Muscle layer of colon (tissue), 2 donors: ENCODE measurements at regions not wholly inside any gene's neighbourhood (a gene's known extent, or its start where the extent isn't known, plus 50 kb on each side); places are given as distances from the start of the nearest gene placed in this dataset.

Experiments used
- H3K27ac ChIP-seq: one replicate; pipeline ENCODE4 v1.7.0; 2013; ENCODE audit warnings: low read depth, mild to moderate bottlenecking, low read length, moderate library complexity
- H3K27me3 ChIP-seq, 2 donors: one replicate each; pipeline ENCODE4 v1.7.0; 2013; ENCODE audit warnings: low read length in 2 of 2, mild to moderate bottlenecking in 2 of 2; ENCODE audit not compliant: insufficient read depth in 2 of 2, control insufficient read depth in 1 of 2
- H3K36me3 ChIP-seq: one replicate; pipeline ENCODE4 v1.7.0; 2013; ENCODE audit warnings: mild to moderate bottlenecking, low read length; ENCODE audit not compliant: insufficient read depth
- H3K4me1 ChIP-seq: one replicate; pipeline ENCODE4 v1.7.0; 2013; ENCODE audit warnings: mild to moderate bottlenecking, low read length; ENCODE audit not compliant: insufficient read depth
- H3K4me3 ChIP-seq, 2 donors: one replicate each; pipeline ENCODE4 v1.7.0; 2013; ENCODE audit warnings: low read length in 2 of 2, low read depth in 1 of 2, mild to moderate bottlenecking in 1 of 2, moderate library complexity in 1 of 2
- H3K9ac ChIP-seq: one replicate; pipeline ENCODE4 v1.7.0; 2013; ENCODE audit warnings: low read length
- H3K9me3 ChIP-seq: one replicate; pipeline ENCODE4 v1.7.0; 2013; ENCODE audit warnings: mild to moderate bottlenecking, low read length
- donor health status: abdominal sarcoma.
- donor health status: Adenocarcinoma of cecum.

- Histone ChIP-seq H3K9me3 (no peaks in the 10 kb centered on the region), H3K27me3 (no peaks in the 10 kb centered on the region), H3K4me3 (no peak overlapping the region), H3K9ac (no peak overlapping the region), H3K36me3 (no peaks in the 10 kb centered on the region), H3K27ac (peak overlapping the region; percentile 73), H3K4me1 (peaks cover 63% of the 10 kb centered on the region)
Measured at GRCh38 chr6:139591075-139591865, 216.8 kb upstream of the CITED2 start.

- H3K9ac ChIP-seq, result no peak overlapping the region
- peaks cover 53% of the 10 kb centered on the region for H3K4me1 ChIP-seq
Measured at GRCh38 chr6:139590206-139590605, 215.8 kb upstream of the CITED2 start.

GRCh38 chr6:139588734-139589593 lies 214.5 kb upstream of the CITED2 start:
- Histone ChIP-seq H3K36me3 (no peaks in the 10 kb centered on the region), H3K9me3 (no peaks in the 10 kb centered on the region), H3K4me1 (peaks cover 49% of the 10 kb centered on the region), H3K27ac (peak overlapping the region; percentile 59), H3K9ac (no peak overlapping the region), H3K27me3 (no peaks in the 10 kb centered on the region), H3K4me3 (no peak overlapping the region)

More at GRCh38 chr6:139590206-139590605, 215.8 kb upstream of the CITED2 start:
- peak overlapping the region; percentile 23 for H3K27ac ChIP-seq
- H3K36me3 ChIP-seq, result no peaks in the 10 kb centered on the region
- H3K27me3 ChIP-seq, result no peaks in the 10 kb centered on the region
- H3K4me3 ChIP-seq, result no peak overlapping the region
- H3K9me3 ChIP-seq, result no peaks in the 10 kb centered on the region

GRCh38 chr6:139588076-139588639 lies 213.7 kb upstream of the CITED2 start:
- H3K36me3 ChIP-seq, result no peaks in the 10 kb centered on the region
- H3K4me3 ChIP-seq, result no peak overlapping the region
- H3K27me3 ChIP-seq, result no peaks in the 10 kb centered on the region
- no peaks in the 10 kb centered on the region for H3K9me3 ChIP-seq
- H3K27ac ChIP-seq, result peak overlapping the region; percentile 59
- peaks cover 49% of the 10 kb centered on the region for H3K4me1 ChIP-seq
- H3K9ac ChIP-seq, result no peak overlapping the region

GRCh38 chr6:139587469-139587868 lies 213.0 kb upstream of the CITED2 start:
- no peak overlapping the region for H3K4me3 ChIP-seq
- H3K9ac ChIP-seq, result no peak overlapping the region
- no peaks in the 10 kb centered on the region for H3K9me3 ChIP-seq
- H3K27me3 ChIP-seq, result no peaks in the 10 kb centered on the region
- peaks cover 47% of the 10 kb centered on the region for H3K4me1 ChIP-seq
- H3K27ac ChIP-seq, result no peak overlapping the region
- no peaks in the 10 kb centered on the region for H3K36me3 ChIP-seq

- Histone ChIP-seq H3K27me3 (no peaks in the 10 kb centered on the region), H3K4me1 (peaks cover 36% of the 10 kb centered on the region), H3K9me3 (no peaks in the 10 kb centered on the region), H3K27ac (no peak overlapping the region), H3K36me3 (no peaks in the 10 kb centered on the region), H3K4me3 (no peak overlapping the region), H3K9ac (no peak overlapping the region)
Measured at GRCh38 chr6:139586273-139586672, 211.8 kb upstream of the CITED2 start.

GRCh38 chr6:139584599-139584998 lies 210.2 kb upstream of the CITED2 start:
- Histone ChIP-seq H3K27ac (no peak overlapping the region), H3K9me3 (no peaks in the 10 kb centered on the region), H3K36me3 (no peaks in the 10 kb centered on the region), H3K4me3 (no peak overlapping the region), H3K27me3 (no peaks in the 10 kb centered on the region), H3K4me1 (peaks cover 19% of the 10 kb centered on the region), H3K9ac (no peak overlapping the region)

GRCh38 chr6:139583420-139583819 lies 209.0 kb upstream of the CITED2 start:
- H3K36me3 ChIP-seq, result no peaks in the 10 kb centered on the region
- H3K4me3 ChIP-seq, result no peak overlapping the region
- no peaks in the 10 kb centered on the region for H3K27me3 ChIP-seq
- no peak overlapping the region for H3K27ac ChIP-seq
- H3K9me3 ChIP-seq, result no peaks in the 10 kb centered on the region
- no peak overlapping the region for H3K9ac ChIP-seq
- peaks cover 8% of the 10 kb centered on the region for H3K4me1 ChIP-seq

GRCh38 chr6:139582956-139583355 lies 208.5 kb upstream of the CITED2 start:
- no peaks in the 10 kb centered on the region for H3K27me3 ChIP-seq
- H3K27ac ChIP-seq, result no peak overlapping the region
- H3K36me3 ChIP-seq, result no peaks in the 10 kb centered on the region
- H3K9ac ChIP-seq, result no peak overlapping the region
- H3K9me3 ChIP-seq, result no peaks in the 10 kb centered on the region
- no peak overlapping the region for H3K4me3 ChIP-seq
- H3K4me1 ChIP-seq, result peaks cover 7% of the 10 kb centered on the region

- no peaks in the 10 kb centered on the region for H3K36me3 ChIP-seq
- no peak overlapping the region for H3K9ac ChIP-seq
- H3K9me3 ChIP-seq, result no peaks in the 10 kb centered on the region
- no peak overlapping the region for H3K27ac ChIP-seq
- H3K27me3 ChIP-seq, result no peaks in the 10 kb centered on the region
- H3K4me1 ChIP-seq, result peaks cover 11% of the 10 kb centered on the region
- H3K4me3 ChIP-seq, result no peak overlapping the region
Measured at GRCh38 chr6:139581485-139581865, 207.0 kb upstream of the CITED2 start.

GRCh38 chr6:139580592-139581484 lies 206.4 kb upstream of the CITED2 start:
- Histone ChIP-seq H3K9ac (no peak overlapping the region), H3K36me3 (no peaks in the 10 kb centered on the region), H3K4me3 (no peak overlapping the region), H3K27ac (no peak overlapping the region), H3K27me3 (no peaks in the 10 kb centered on the region), H3K4me1 (peaks cover 11% of the 10 kb centered on the region), H3K9me3 (no peaks in the 10 kb centered on the region)
